Fibroblast of skin of right biceps (primary cell): ENCODE measurements at regions not wholly inside any gene's neighbourhood (a gene's known extent, or its start where the extent isn't known, plus 50 kb on each side); places are given as distances from the start of the nearest gene placed in this dataset.
"Not testable (repeated sequence)": the region's sequence is repeated elsewhere in the genome, so short reads cannot be mapped to it uniquely, and the experiment has no call there.

ENCODE experiments used
- DNase-seq: peaks from one replicate; pipeline ENCODE4 v3.0.0-alpha.2; 2013

- DNase-seq = peak; percentile 68
Measured at GRCh38 chr5:102666164-102666946, 88.8 kb upstream of the PAM start.

DNA sequence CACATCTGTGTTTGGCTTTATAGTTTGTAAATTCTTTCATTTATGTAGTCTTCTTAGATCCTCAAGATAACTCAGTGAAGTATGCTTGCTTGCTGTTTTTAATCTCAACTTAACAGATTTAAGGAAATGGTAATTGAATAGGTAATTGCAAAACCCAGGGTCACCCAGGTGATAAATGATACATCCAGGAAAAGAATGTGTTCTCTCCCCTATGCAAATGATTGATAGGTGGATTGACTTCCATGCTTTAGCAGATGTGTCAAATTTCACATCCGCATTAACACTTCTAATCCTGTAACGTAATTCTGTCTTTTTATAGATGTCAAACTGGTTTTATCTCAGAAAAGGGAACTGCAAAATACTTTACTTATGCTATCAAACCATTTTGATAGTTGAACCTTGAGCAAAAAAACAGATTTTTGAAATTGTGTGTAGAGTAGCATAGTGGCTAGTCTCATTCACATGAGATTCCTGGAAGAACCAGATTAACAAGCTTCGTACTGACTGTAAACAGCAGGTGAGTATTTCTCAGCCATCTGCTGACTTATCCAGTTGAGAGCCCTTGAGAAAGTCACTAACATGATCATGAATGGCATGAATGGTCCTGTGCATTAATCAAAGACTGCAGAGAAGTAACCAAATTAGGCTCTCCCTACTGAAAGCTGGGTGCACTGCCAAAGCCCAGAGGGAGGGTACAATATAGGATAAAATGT, 86.7 kb upstream of the PAM start:
- no peak for DNase-seq

- peak; percentile 9 for DNase-seq
Measured at GRCh38 chr5:102670224-102670836, 84.8 kb upstream of the PAM start.

- DNase-seq = not testable (repeated sequence)
Measured at GRCh38 chr5:102671033-102671734, 83.9 kb upstream of the PAM start.

GRCh38 chr5:102678267-102679058, 76.6 kb upstream of the PAM start:
- peak; percentile 77 for DNase-seq

- peak; percentile 76 for DNase-seq
Measured at GRCh38 chr5:102681403-102681983, 73.6 kb upstream of the PAM start.

DNA sequence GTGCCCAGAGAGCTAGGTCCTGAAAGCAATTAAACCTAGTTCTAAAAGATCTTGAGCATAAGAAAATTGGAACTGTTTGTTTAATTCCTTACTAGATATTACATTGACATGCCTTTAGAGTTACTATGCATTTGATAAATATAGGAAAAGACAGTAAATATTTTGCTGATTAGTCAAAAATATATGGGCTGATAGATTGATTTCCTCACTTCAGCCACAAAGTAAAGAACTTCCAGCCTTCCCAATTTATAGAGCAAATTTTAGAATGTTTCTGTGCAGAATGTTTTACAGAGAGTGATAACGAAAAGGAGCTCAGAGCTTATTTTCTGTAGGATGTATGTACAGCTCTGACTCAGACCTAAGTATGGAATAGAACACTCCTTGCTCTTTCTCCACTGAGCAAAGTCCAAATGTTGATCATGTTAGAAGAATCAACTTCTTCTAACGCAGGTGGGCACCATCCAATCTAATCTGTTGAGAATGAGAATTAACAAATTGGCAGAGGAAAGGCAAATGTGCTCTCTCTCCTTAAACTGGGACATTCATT, 72.9 kb upstream of the PAM start:
- DNase-seq = peak; percentile 41

- DNase-seq = not testable (repeated sequence)
Measured at GRCh38 chr5:102688076-102688475, 67.0 kb upstream of the PAM start.

- DNase-seq = not testable (repeated sequence)
Measured at GRCh38 chr5:102688581-102689342, 66.3 kb upstream of the PAM start.

DNA sequence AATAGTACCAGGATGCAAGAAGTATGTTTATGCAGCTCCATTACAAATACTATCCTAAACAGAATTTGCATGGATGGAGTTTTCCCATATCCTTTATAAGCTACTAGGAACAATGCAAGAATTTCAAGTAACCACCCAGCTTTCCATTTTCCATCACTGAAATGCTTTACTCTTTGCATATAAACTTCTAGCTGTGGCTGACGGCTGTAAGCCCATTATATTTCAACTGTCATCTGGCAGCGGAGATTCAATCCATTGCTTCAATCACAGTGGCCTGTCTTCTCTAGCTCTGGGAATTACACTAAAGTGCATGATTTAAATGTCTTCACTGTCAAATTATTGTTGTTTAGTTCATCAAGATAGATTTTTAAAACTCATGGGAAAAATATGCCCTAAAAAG, 64.2 kb upstream of the PAM start:
- no peak for DNase-seq

GRCh38 chr5:102691434-102691833, 63.7 kb upstream of the PAM start:
- no peak for DNase-seq

DNA sequence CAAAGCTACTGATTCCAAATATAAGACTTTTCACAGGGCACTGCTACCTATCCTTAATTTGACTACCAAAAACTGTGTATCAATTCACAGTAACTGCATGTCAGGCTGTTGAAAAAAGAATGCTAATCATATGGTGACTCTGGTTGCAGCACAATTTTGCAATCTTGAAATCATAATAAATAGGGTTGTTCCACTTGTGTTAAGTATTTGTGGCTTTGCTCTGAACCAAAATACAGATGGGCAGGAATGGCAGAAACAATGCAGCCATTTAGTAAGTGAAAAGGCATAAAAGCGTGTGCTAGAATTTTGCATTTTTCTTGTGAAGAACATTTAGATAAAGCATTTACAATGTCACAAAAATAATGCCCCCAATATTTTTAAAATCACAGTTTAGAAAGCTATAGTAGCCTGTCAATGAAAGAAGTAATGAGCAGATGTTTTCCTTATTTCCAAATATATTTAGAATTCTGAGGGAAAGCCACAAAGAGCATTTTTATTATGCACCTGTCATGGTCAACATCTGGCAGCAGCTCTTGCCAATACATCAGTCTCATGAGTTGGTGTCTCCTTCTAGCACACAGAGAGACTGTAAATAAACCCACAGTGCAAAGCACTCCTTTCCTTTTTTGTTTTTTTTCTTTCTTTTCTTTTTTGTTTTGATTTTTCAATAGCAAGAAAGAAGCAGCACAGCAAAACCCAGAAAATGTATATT, 54.8 kb upstream of the PAM start:
- no peak for DNase-seq

DNA sequence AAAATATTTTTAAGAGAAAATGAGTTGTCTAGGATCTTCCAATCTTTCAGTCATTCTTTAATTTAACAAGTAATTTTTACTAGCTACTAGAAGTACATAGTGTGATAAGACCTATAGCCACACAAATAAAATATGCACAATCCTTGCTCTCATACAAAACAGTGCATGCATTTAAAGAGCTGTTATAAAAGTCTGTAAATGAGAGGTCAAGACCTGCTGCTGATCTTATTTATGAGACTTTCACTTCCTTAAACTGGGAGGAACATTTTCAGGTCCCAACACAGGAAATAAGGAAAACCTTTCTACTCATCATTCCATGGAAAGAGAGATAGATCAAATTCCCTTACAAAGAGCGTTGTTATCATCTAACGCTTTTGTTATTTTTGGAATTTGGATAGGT, 54.2 kb upstream of the PAM start:
- DNase-seq = no peak

DNA sequence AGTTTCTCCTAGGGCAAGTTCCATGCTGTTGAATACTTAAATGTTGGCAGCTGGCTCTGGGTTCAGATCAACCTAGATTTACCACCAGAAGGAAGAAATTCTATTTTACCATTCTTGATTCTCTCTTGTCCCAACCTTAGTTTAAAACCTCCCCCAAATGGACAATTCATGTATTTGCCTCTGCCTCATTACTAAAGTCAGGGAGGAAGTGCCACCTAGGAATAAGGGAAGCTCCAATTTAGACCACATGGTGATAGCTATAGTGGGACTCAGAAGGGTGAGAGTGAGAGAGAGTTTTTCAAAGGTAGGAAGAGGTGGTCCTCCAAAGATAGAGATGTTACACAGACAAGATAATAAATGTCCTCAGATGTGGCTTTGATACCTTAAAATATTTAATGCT, 53.4 kb upstream of the PAM start:
- DNase-seq = no peak
